ENCODE measurements at regions not wholly inside any gene's neighbourhood (a gene's known extent, or its start where the extent isn't known, plus 50 kb on each side); places are given as distances from the start of the nearest gene placed in this dataset.

DNA sequence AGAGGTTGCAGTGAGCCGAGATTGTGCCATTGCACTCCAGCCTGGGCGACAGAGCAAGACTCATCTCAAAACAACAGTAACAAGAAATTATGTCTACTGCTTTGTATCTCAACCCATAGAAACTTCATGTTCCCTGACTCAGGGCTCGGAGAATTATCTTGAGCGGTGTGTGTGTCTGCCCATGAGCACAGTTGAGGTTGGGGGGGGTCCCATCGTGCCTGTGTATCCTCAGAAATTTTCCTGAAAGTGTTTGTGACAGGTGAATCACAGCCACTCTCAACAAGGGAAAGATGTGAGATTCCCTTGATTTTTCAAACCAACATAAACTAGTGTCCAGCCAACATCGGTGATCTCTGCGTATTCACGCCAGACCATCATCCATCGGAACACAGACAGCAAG lies 319.1 kb downstream of the ASMT start:
- no peaks in the 10 kb centered on the region for H3K27me3 ChIP-seq
- H3K27ac ChIP-seq = no peak overlapping the region
- 89 to 94% methylated on average over 9 of the region's 9 CpGs for WGBS, 2 donors
- H3K36me3 ChIP-seq = no peaks in the 10 kb centered on the region
- H3K4me3 ChIP-seq = no peak overlapping the region
- no peaks in the 10 kb centered on the region for H3K9me3 ChIP-seq
- no peak for TF ChIP-seq POLR2A (IDR thresholded peaks at IDR 0.05)
- TF ChIP-seq, protein P1, sequence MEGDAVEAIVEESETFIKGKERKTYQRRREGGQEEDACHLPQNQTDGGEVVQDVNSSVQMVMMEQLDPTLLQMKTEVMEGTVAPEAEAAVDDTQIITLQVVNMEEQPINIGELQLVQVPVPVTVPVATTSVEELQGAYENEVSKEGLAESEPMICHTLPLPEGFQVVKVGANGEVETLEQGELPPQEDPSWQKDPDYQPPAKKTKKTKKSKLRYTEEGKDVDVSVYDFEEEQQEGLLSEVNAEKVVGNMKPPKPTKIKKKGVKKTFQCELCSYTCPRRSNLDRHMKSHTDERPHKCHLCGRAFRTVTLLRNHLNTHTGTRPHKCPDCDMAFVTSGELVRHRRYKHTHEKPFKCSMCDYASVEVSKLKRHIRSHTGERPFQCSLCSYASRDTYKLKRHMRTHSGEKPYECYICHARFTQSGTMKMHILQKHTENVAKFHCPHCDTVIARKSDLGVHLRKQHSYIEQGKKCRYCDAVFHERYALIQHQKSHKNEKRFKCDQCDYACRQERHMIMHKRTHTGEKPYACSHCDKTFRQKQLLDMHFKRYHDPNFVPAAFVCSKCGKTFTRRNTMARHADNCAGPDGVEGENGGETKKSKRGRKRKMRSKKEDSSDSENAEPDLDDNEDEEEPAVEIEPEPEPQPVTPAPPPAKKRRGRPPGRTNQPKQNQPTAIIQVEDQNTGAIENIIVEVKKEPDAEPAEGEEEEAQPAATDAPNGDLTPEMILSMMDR (IDR thresholded peaks at IDR 0.05) = no peak
- intact Hi-C loops (cut with DNase I) = no loop called here
- no peak for DNase-seq
- no peaks in the 10 kb centered on the region for H3K4me1 ChIP-seq

DNA sequence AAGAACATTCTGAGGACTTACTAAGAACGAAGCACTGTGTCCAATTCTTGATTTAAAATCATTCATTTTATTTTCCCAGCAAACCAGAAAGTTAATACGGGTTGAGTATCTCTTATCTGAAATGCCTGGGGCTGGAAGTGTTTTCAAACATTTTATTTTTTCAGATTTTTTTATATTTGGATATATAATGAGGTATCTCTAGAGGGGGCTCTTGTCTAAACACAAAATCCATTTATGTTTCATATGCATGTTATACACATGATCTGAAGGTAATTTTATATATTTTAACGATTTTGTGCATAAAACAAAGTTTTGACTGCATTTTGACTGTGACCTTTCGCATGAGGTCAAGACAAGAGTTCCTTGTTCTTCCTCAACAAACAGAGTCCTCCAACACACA lies 320.9 kb downstream of the ASMT start:
- H3K27ac ChIP-seq = no peak overlapping the region
- H3K9me3 ChIP-seq = no peaks in the 10 kb centered on the region
- DNase-seq = no peak
- no peak overlapping the region for H3K4me3 ChIP-seq
- no peaks in the 10 kb centered on the region for H3K36me3 ChIP-seq
- TF ChIP-seq, protein P1 (IDR thresholded peaks at IDR 0.05) = no peak
- TF ChIP-seq POLR2A (IDR thresholded peaks at IDR 0.05) = no peak
- no peaks in the 10 kb centered on the region for H3K4me1 ChIP-seq
- 56 to 78% methylated on average over 4 of the region's 4 CpGs for WGBS, 2 donors
- intact Hi-C loops (cut with DNase I) = no loop called here
- no peaks in the 10 kb centered on the region for H3K27me3 ChIP-seq

GRCh38 chrX:1938190-1938589 lies 323.3 kb downstream of the ASMT start:
- Histone ChIP-seq H3K9me3 (no peaks in the 10 kb centered on the region), H3K4me3 (no peak overlapping the region), H3K27ac (no peak overlapping the region), H3K36me3 (no peaks in the 10 kb centered on the region), H3K4me1 (no peaks in the 10 kb centered on the region), H3K27me3 (no peaks in the 10 kb centered on the region)
- no peak for DNase-seq
- 88 to 93% methylated on average over 5 to 6 of the region's 6 CpGs for WGBS, 2 donors
- TF ChIP-seq POLR2A (IDR thresholded peaks at IDR 0.05) = no peak
- TF ChIP-seq, protein P1 (IDR thresholded peaks at IDR 0.05) = no peak
- intact Hi-C loops (cut with DNase I) = no loop called here

- no peaks in the 10 kb centered on the region for H3K4me1 ChIP-seq
- 76 to 88% methylated on average over 3 to 5 of the region's 6 CpGs for WGBS, 2 donors
- no peak overlapping the region for H3K27ac ChIP-seq
- no peaks in the 10 kb centered on the region for H3K9me3 ChIP-seq
- no peak overlapping the region for H3K4me3 ChIP-seq
- no peaks in the 10 kb centered on the region for H3K27me3 ChIP-seq
- DNase-seq = no peak
- no peaks in the 10 kb centered on the region for H3K36me3 ChIP-seq
- TF ChIP-seq, protein P1 (IDR thresholded peaks at IDR 0.05) = no peak
- TF ChIP-seq POLR2A (IDR thresholded peaks at IDR 0.05) = no peak
- intact Hi-C loops (cut with DNase I) = no loop called here
These were observed 326.5 kb downstream of the ASMT start for GRCh38 chrX:1941321-1941720.

- Histone ChIP-seq H3K27me3 (no peaks in the 10 kb centered on the region), H3K36me3 (no peaks in the 10 kb centered on the region), H3K9me3 (no peaks in the 10 kb centered on the region), H3K27ac (no peak overlapping the region), H3K4me3 (no peak overlapping the region), H3K4me1 (no peaks in the 10 kb centered on the region)
- TF ChIP-seq, protein P1 (IDR thresholded peaks at IDR 0.05) = no peak
- no peak for TF ChIP-seq POLR2A (IDR thresholded peaks at IDR 0.05)
- 90 to 94% methylated on average over 8 to 9 of the region's 10 CpGs for WGBS, 2 donors
- no peak for DNase-seq
- intact Hi-C loops (cut with DNase I) = no loop called here
These were observed 331.0 kb downstream of the ASMT start for GRCh38 chrX:1945879-1946278.

All from esophagus squamous epithelium (tissue), 5 donors.